Fibroblast of pulmonary artery (primary cell): ENCODE measurements at regions not wholly inside any gene's neighbourhood (a gene's known extent, or its start where the extent isn't known, plus 50 kb on each side); places are given as distances from the start of the nearest gene placed in this dataset.

Source experiments
- DNase-seq: peaks from one replicate; pipeline ENCODE4 v3.0.0-alpha.2; 2010; ENCODE audit warnings: low read depth
- H3K4me3 ChIP-seq: replicated peaks from 2 replicates; pipeline ENCODE4 v1.5.1; 2011; ENCODE audit warnings: low read depth, mild to moderate bottlenecking, control low read depth, low read length, moderate library complexity
- CTCF ChIP-seq: IDR thresholded peaks from 2 replicates; pipeline ENCODE4 v1.5.1; 2011; ENCODE audit warnings: mild to moderate bottlenecking, control low read depth, low read length, inconsistent platforms; ENCODE audit errors: missing control alignments

- no peak for TF ChIP-seq CTCF
- no peak for DNase-seq
- H3K4me3 ChIP-seq = no peak overlapping the region
These were observed 64.5 kb upstream of the ANKRD1 start for GRCh38 chr10:90985321-90985933.

- H3K4me3 ChIP-seq = no peak overlapping the region
- no peak for DNase-seq
- TF ChIP-seq CTCF = no peak
These were observed 65.4 kb upstream of the ANKRD1 start for GRCh38 chr10:90986136-90986760.

GRCh38 chr10:90986870-90987269 lies 66.0 kb upstream of the ANKRD1 start:
- no peak overlapping the region for H3K4me3 ChIP-seq
- no peak for TF ChIP-seq CTCF
- no peak for DNase-seq

- H3K4me3 ChIP-seq = no peak overlapping the region
- DNase-seq = no peak
These were observed 66.5 kb upstream of the ANKRD1 start for GRCh38 chr10:90987383-90987782.

GRCh38 chr10:90988024-90988423 lies 67.1 kb upstream of the ANKRD1 start:
- no peak overlapping the region for H3K4me3 ChIP-seq
- no peak for TF ChIP-seq CTCF
- DNase-seq = no peak

More at GRCh38 chr10:90987383-90987782, 66.5 kb upstream of the ANKRD1 start:
- no peak for TF ChIP-seq CTCF

GRCh38 chr10:90988802-90989201 lies 67.9 kb upstream of the ANKRD1 start:
- H3K4me3 ChIP-seq = no peak overlapping the region
- no peak for DNase-seq
- no peak for TF ChIP-seq CTCF

- TF ChIP-seq CTCF = no peak
- H3K4me3 ChIP-seq = no peak overlapping the region
- DNase-seq = no peak
These were observed 68.5 kb upstream of the ANKRD1 start for GRCh38 chr10:90989378-90989777.
